ENCODE measurements at regions not wholly inside any gene's neighbourhood (a gene's known extent, or its start where the extent isn't known, plus 50 kb on each side); places are given as distances from the start of the nearest gene placed in this dataset.

DNA sequence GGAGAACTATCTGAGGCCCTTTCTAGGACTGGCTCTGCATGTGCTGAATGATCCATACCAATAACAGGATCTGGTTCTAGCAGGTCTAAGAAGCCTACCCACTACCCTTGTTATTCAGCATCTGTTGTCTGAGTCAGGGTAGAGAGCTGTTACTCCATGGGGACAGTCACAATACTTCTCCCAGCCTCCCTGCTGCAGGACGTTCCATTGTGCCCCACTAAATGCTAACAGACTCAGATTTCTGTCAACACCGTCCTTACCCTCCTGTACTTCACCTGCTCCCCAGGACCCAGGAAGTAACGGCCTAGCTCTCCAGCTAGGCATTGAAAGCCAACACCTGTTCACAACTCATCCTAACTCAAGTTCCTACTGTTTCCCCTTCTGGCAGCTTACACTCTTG, 719.7 kb upstream of the ID2 start:
- CTCF ChIA-PET = interaction anchor here (0.6 to 1.8 kb wide), 2 partner anchors 13 kb away, joined by 3 to 5 read pairs; no protein-coding TSS in a partner anchor

GRCh38 chr2:7963787-7964186, 718.1 kb upstream of the ID2 start:
- ChIA-PET POLR2A (no interaction called here), CTCF (no interaction called here)
- TF ChIP-seq CTCF (IDR thresholded peaks at IDR 0.05; ENCODE audit: insufficient read depth, low read length, missing control alignments) = no peak
- no peak for DNase-seq (ENCODE audit: low read depth, low spot score)
- no peak overlapping the region for H3K4me3 ChIP-seq (ENCODE audit: low read depth, low read length)

More for the DNA sequence above, 719.7 kb upstream of the ID2 start:
- no peak for TF ChIP-seq CTCF (IDR thresholded peaks at IDR 0.05; ENCODE audit: insufficient read depth, low read length, missing control alignments)
- H3K4me3 ChIP-seq (ENCODE audit: low read depth, low read length) = no peak overlapping the region
- no peak for DNase-seq (ENCODE audit: low read depth, low spot score)
- POLR2A ChIA-PET = no interaction called here

DNA sequence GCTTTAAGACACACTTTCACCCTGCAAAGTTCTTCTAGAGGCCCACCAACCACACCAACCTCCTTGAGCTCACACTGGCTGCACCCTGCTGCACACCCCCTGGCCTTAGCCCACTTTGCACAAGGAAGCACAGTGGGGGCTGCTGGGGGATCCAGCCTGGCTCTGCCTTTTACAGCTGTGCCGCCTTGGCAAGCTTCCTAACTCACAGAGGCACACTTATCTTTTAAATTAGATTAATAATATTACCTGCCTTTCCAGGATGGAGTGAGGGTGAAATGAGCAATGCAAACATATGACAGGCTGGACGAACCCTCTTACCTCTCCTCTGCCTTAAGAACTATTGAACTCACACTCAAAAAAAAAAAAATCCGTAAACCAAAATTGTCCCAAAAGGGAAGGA, 715.8 kb upstream of the ID2 start:
- POLR2A ChIA-PET = no interaction called here
- no peak overlapping the region for H3K4me3 ChIP-seq (ENCODE audit: low read depth, low read length)
- TF ChIP-seq CTCF (IDR thresholded peaks at IDR 0.05; ENCODE audit: insufficient read depth, low read length, missing control alignments) = no peak
- no peak for DNase-seq (ENCODE audit: low read depth, low spot score)
- CTCF ChIA-PET = no interaction called here

DNA sequence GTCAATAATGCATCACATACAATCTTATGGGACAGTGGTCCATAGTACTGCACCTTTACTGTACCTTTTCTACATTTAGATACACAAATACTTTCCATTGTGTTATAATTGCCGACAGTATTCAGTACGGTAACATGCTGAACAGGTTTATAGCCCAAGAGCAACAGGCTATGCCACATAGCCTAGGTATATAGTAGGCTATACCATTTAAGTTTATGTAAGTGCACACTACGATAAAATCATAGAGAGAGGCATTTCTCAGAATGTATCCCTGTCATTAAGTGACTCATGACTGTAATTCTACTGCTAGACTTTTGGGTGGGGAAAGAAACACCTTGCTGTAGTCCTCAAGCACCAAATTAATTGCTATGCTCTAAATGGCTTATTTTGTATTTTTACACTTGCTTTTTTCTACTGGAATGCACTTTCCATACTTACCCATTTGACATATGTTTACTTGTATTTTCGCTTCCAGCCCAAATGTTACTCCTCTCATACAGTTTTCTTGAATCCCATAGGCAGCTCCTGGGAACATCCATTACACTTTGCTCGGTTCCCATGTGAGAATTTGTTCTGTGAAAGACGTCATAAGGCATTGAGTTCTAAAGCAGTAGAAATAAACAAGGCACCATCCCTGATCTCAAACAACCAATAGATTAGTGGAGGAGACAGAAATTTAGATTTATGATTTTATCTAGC, 714.0 kb upstream of the ID2 start:
- TF ChIP-seq CTCF (IDR thresholded peaks at IDR 0.05; ENCODE audit: insufficient read depth, low read length, missing control alignments) = no peak
- no peak overlapping the region for H3K4me3 ChIP-seq (ENCODE audit: low read depth, low read length)
- no peak for DNase-seq (ENCODE audit: low read depth, low spot score)
- POLR2A ChIA-PET = no interaction called here
- CTCF ChIA-PET = no interaction called here

GRCh38 chr2:7969756-7970515, 711.9 kb upstream of the ID2 start:
- no peak for TF ChIP-seq CTCF (IDR thresholded peaks at IDR 0.05; ENCODE audit: insufficient read depth, low read length, missing control alignments)
- ChIA-PET POLR2A (no interaction called here), CTCF (interaction anchor here (1.4 kb wide), 1 partner anchor 15 kb away, joined by 3 read pairs; no protein-coding TSS in a partner anchor)

GRCh38 chr2:7971248-7971647, 710.6 kb upstream of the ID2 start:
- ChIA-PET CTCF (interaction anchor here (1.2 to 1.5 kb wide), 3 partner anchors 20 to 543 kb away, joined by 3 to 4 read pairs (median 3); no protein-coding TSS in a partner anchor), POLR2A (no interaction called here)
- no peak for TF ChIP-seq CTCF (IDR thresholded peaks at IDR 0.05; ENCODE audit: insufficient read depth, low read length, missing control alignments)
- H3K4me3 ChIP-seq (ENCODE audit: low read depth, low read length) = no peak overlapping the region
- no peak for DNase-seq (ENCODE audit: low read depth, low spot score)

More at GRCh38 chr2:7969756-7970515, 711.9 kb upstream of the ID2 start:
- H3K4me3 ChIP-seq (ENCODE audit: low read depth, low read length) = no peak overlapping the region
- DNase-seq (ENCODE audit: low read depth, low spot score) = no peak
